ENCODE measurements at regions not wholly inside any gene's neighbourhood (a gene's known extent, or its start where the extent isn't known, plus 50 kb on each side); places are given as distances from the start of the nearest gene placed in this dataset.

DNA sequence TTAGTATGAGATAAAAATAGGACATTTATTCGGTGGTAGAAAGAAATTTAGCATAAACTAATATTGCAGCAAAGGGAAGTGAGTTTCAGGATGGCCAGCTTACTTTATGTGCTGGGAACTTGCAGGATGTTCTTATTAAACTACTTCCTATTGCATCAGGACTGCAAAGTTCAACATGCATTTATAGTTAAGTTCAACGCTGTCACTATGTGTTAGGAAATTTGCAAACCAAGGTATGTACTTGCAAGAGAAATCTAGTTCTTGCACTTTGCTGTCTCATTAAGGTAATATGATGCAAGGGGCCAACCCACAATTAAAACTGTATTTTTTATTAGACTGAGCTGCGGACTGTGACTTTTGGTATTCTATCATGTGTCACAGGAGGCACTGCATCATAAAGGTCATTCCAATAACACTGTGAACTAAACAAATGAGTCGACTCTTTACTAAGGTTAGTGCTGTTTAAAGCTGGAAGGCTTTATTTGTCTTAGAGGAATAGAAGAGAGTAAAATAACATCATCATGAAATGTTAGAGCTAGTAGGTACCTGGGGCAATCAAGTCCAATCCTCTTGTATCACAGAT, 1525.7 kb upstream of the TENM3 start:
- no peak for DNase-seq

DNA sequence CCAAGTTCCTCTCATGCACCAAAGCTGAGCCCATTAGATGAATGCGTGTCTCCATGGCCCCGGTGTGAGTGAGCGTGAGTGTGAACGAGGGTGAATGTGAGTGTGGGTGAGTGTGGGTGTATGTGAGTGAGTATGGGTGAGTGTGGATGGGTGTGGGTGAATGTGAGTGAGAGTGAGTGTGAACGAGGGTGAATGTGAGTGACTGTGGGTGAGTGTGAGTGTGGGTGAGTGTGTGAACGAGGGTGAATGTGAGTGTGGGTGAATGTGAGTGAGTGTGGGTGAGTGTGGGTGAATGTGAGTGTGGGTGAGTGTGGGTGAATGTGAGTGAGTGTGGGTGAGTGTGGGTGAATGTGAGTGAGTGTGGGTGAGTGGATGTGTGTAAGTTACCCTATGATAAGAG, 1521.8 kb upstream of the TENM3 start:
- DNase-seq: no peak

DNA sequence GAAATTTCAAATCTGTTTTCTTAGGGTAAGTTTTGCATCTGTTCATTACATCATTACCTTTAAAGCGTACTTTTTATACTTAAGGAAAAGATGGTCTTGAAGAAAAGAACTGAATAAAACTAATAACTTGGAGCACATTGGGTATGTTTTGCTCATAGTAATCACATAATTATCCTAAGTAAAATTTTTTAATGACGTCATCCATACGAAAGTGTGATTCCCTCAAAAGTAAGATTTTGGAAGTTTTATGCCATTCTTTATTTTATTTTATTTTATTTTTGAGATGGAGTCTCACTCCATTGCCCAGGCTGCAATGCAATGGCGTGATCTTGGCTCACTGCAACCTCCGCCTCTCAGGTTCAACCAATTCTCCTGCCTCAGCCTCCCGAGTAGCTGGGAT, 1516.6 kb upstream of the TENM3 start:
- no peak for DNase-seq

DNA sequence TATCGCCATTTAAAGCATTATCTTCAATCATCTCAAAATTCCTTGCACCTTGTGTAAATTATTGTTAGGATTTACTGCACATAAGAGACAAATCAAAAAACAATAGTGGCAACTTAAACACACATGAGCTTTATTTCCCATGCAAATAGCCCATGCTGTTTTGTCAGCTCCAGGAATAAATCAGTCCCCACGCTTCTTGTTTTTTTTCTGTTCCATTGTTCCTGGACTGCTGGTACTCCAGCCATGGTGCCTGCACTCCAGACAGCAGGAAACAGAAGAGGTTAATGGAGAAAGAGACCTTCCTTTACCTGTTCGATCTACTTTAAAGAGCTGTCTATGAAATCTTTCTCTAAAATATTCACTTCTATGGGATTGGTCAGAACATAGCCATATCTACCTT, 1515.7 kb upstream of the TENM3 start:
- no peak for DNase-seq

DNA sequence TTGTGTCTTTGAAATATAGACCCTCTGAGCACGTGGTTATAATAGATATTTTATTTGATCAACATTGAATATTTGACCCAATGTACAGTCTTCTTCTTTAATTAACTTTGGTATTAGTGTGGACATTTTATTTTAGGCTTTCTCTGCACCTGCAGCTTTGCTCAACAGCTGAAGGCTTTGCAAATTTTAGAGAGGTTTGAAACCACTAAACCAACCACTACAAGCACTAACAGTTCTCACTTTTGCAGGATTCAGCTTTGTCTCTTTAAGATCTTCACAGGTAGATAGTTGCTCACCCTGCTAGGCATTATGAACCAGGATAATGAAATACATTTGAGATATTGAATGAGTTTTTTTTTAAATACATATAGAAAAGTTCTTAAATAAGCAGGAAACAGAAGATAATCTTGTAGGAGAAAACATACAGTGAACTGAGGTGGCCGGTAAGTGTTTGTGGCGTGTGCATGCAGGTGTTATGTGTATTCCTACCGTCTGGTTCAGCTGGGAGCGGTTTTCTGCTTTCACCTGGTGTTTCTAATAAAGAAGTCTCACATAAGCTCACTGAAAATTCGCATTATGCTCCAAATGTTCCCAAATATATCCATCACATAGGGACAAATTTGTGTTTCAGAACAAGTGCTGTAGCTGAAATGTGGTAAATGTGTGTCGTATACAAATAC, 1508.3 kb upstream of the TENM3 start:
- DNase-seq: no peak

DNA sequence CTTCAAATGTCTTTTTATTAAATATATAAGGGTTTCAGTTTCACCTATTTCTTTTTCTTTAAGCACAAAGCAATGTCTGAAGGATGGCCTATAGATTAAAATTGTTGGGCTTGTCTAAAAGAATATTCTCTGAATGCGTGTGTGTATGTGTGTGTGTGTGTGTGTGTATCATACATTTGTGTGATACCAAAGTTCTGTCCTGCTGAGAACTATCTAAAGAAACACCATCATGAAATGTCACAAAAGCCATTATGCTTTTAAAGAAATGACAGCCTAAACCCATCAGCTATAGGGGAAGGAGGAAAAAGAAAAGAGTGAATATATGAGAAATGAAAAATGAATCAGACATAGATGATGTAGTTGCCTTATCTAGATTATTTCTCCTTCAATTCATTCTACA, 1501.5 kb upstream of the TENM3 start:
- no peak for DNase-seq

DNA sequence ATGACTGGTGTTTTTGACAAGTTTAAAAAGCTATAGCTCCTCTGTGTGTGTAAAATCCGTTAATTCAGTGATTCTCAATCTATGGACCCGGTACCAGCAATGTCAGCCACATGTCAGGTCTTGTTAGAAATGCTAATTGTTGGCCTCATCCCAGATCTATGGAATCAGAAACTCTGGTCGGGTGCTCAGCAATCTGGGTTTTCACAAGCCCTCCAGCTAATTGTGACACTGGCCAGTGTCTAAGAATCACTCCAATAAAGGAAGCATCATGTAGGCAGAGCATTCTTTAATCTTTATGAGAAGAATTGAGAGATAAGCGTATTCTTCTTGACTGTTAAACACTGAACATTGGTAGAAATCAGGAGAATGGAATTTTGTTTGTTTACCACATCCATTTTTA, 1498.2 kb upstream of the TENM3 start:
- DNase-seq: no peak

DNA sequence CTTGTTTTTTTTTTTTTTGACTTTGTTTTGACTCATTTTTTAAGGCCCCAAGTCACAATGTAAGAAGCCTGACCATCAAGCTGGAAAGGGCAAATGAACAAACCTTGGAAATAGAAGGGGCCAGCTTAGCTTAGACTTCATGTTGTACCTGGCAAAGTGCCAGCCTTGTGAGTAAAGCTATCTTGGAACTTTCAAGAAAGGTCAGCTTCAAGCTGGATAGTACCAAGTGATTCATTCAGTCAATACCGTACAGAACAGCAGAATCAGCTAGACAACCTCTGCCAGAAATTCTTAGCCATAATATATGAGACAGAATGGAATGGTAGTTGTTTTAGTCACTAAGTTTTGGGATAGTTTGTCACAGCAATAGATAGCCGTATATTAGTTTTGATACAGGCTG, 1492.2 kb upstream of the TENM3 start:
- no peak for DNase-seq

DNA sequence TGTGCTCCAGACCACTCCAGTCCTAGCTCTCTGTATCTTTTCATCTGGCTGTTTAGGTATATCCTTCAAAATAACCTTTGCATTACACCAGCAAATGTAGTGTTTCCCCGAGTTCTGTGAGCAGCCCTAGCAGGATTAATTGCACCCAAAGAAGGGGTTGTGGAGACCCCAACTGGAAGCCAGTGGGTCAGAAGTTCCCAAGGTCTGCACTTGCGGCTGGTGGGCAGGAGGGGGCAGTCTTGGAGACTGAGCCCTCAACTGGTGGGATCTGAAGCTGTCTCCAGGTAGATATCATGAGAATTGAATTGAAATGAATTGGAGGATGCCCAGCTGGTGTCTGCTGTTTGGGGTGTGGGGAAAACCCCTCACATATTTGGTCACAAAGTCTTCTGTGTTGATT, 1485.3 kb upstream of the TENM3 start:
- DNase-seq: no peak

DNA sequence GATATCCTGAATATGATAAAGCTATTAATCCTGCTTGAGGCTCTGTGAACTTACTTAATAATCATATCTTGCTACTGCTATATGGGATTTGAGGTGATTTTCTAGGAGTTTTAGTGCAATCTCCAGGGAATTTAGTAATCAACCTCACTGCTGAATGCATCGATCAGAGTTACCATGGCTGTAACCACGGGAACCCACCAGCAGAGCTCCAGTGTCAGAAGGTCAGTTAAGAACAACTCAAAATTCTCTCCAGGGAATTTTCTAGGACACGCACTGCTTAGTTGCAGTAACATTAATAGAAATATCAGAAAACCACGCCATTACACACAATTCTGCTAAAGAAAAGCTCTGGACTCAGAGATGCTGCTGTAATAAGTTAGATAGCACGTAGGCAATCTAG, 1477.2 kb upstream of the TENM3 start:
- DNase-seq: no peak

DNA sequence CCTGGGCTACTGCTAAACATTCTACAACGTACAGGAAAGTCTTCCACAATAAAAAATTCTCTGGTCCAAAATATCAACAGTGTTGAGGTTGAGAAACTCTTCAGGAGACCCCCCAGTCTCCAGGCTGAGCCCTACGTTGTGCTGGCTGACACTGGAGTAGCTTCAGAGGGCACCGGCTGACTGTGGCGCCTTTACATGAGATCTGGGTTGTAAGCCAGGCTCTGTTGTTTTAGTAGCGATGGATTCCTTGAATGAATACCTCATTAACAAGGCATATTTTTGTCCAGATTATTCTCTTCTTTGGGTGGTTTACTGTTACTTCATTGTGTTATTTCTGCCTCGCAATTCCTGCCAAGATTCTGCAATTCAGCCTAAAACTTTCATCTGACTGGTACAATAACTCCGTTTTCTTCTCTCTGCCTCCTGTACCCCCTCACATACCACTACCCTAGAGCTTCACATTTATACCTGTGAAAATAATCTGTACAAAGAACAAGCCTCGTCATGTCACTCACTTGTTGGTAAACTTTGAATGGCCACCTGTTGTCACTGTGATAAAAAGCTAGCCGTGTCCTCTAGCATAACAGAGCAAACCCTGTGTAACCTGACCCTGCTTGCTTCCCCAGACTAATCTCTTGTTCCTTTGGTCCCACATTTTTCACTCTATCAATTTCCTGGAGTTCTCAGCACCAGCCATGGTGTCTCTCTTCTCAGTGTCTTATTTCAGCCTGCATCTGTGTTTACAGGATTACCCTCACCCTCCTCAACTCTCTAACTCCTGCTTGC, 1476.1 kb upstream of the TENM3 start:
- no peak for DNase-seq

DNA sequence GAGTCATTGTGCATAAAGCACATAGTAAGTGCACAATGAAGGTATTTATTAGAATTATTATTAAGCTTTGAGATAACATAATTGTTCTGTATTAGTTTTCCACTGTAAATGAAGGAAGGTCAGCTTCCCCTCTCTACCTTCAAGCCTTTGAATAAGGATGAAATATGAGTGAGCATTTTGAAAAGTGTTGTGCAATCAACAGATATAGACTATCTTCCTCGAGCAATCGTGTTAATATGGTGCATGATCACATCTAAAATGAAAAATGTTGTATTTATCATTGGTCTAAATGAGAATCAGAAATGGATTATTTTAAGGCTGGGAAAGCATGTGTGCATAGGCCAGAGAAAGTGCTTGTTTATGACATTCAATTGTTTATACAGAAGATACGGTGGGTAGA, 1474.6 kb upstream of the TENM3 start:
- DNase-seq: no peak

DNA sequence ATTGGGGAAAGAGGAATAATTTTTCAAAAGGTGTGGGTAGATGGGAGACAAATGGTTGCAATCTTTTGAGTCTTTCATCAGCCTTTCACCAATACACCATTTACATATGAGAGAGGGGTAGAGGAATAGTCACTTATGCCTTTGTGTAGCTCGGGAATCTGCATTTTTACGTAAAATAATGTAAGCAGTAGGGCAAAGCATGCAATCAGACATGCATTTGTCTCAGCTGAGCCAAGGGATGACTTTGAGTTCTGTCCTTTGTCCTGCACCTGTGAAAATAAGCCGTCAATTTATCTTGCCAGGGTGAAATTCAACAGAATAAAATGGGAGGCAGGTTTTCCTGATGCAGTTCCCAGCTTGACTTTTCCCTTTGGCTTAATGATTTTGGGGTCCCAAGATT, 1473.4 kb upstream of the TENM3 start:
- DNase-seq: no peak

DNA sequence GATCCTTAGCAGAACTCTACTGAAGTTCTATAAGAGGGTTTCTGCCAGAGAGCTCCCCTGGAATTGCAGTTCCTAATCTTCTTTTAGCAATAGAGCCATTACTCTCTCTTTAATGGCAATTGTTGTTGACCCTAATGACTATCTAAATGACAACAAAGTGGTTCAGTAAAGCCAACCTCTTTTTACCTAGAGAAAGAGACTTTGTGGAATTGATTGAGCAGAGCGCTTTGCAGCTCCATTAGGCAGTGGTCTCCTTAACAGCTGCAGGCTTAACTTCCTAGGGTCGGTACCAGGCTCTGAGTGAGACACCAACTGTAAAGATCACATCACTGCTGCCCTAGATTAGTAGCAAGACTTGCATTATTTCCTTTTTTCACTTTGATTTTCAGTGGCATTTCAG, 1472.9 kb upstream of the TENM3 start:
- no peak for DNase-seq

DNA sequence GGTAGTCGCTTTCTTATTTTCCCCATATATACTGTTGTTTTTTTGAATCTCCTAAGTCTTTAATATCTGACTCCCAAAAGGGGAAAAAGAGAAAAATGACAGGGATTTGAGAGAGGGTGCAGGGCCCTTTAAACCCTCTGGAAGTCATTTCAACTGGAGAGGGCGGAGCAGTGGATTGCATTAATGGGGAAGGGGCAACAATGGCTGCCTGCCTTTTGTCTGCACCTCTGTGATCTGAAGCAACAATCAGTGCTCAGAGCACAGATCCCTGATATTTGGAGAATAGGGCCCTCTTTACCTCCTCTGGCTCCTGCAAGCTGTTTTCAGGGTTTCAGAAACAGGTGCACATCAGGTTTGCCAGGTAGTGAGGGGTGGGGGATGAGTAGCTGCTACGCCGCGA, 1458.3 kb upstream of the TENM3 start:
- no peak for DNase-seq

DNA sequence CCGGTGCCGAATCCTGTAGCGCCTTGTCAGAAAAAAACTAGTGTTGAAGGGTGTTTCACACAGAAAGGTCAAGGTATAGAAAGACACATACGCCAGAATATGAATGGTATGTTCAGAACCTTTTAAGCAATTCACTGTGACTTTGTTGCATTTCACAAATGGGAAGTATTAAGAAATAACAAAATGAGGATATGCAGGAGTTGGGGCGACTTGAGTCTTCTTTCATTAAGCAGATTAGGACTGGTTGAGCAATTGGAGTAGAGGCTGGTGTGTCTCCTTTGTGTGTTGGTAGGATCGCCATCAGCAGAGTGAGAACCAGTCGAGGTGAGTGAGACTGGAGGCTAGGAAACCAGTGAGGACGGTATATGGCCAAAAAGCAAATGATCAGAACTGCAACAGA, 1454.5 kb upstream of the TENM3 start:
- no peak for DNase-seq

DNA sequence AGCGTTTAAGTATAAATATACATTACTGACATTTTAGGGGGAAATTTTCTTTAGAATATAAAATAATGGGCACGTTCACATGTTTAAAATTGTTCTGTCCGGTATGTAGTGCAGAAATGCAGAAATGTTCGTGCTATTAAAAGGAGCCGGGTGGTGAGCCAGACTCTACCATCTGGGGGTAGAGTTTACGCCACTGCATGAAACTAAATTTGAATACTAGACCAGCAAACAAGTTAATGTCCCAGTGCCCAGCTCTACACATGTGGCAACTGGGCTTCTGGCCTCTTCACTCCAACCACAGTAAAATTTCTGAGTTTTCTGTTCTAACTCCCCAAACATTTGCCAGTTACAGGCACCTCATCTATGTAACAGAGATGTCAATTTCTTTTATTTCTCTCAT, 1453.3 kb upstream of the TENM3 start:
- no peak for DNase-seq

DNA sequence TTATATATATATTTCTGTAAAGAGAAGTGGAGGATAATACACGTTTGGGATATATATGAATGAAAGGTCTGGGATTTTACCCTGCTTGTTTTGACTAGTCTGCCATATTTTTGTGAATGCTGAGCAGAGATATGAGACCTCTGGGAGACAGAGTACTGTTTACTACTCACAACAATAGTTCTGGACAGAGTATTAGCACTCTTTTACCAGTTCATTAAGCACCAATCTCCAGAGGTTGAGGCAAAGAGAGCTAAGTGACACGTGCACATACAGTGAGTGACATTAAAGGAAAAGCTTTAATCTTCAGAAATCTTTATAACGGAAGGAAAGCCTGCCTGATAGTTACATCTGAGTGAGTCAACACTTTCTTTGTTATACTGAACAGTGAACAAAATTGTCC, 1452.7 kb upstream of the TENM3 start:
- DNase-seq: no peak

DNA sequence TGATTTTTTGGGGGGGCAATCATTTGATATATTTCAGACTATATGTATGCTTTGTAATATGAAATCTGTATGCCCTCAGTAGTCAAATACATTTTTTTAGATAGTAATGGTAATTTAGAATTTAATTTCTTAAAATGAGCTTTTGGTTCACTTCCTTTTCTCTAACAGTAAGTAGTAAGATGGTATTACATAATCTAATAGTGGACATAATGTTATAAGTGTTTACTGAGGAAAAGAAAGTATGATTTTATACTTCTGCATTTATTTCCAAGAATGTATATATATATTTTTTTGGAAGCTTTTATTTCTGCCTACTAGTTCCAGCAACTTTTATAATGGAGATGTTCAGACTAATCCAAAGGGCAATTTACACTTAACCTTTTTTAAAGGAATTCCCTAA, 1450.7 kb upstream of the TENM3 start:
- DNase-seq: no peak

DNA sequence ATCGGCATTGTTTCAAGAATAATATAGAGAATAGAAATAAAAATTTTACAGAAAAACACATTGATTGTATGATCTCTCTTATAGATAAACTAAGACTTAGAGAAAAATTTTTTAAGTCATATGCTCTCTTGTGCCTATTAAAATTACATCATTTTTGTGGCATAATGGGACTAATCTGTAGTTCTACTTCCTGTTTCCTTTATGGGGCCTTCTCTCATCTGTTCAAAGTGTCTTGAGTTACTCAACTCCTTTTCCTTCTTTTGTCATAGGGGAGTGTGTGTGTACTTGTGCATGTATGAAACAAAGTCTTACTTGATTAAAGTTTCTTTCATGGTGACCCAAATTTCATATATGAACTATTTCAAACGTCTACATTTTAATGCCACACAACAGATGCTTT, 1448.9 kb upstream of the TENM3 start:
- DNase-seq: no peak

DNA sequence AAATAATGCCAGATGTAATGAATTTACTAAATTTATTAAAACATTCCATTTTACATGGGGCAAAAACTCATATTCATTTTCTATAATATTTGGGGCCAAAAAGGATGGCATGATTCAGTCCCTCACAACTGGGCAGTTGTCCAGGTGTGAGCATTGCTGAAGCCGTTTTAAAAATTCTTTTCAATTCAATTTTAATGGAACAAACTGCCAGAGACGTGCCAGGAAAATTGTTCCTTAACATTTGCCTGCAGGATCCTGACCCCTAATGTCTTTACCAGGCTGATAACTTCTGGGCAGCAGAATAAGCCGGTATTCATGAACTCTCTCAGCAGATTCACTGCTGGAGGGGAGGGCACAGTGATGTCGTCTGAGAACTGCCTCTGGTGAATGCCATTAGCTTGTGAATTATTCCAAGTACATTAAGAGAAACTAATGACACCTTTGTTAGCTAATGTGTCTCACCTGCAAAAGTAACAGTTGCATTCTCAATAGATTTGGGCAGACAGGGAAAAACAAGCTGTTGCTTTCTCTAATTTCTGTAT, 1445.1 kb upstream of the TENM3 start:
- DNase-seq: no peak

DNA sequence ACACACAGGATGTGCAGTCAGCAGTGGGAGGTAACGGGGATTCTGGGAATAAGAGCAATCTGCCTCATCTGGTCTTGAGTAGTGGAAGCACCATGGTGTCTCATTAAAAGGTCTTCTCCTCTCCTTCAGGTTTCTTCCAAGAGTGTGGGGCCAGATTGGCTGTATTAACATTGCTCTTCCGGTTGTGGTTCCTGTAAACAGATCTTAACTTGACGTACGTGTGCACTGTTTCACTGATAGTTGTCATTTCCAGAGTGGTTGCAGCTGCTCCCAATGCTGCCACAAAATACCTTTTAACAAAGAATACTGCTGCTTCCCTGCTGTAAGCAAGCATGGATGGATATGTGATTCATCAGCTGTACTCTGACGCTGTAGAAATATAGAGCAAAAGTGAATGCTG, 1443.4 kb upstream of the TENM3 start:
- no peak for DNase-seq

DNA sequence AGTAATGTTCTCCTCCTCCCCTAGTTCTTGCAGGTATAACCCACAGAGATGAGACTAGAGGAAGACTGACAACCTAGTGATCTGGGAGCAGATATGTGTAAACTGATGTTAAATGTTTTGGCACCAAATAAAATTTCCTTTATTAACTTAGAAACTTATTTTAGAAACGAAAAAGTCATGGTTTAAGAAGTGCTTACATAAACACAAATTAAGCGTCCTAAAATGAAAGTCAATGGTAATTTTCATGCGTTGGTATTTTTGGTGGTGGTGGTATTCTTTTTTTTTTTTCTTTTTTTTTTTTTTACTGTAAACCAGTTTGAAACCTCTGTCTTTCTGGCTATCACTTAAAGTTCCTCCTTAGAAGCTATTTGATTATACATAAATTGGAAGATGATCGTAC, 1438.1 kb upstream of the TENM3 start:
- DNase-seq: no peak

DNA sequence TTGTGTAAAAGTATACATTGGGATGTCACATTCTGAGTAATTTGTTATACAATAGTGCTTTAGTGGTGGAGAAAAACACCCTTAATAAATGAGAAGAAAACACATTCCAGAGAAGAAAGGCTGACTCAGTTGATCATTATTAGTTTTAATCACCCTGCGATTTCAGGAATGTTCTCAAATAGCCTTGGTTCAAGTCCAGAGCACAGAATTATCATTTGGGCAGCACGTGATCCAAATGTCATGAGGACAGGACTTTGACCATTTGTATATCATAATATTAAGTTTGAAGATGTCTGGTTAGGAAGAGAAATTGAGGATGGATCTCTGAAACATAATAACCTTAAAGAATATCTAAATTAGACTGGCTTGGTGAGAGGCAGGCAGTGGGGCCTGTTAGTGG, 1434.3 kb upstream of the TENM3 start:
- no peak for DNase-seq

Data from activated CD8-positive, alpha-beta memory T cell treated with anti-CD3 and anti-CD28 coated beads, Interleukin-2, amount 50 U/mL, for 48 hours (primary cell).